HEK293T (cell line): ENCODE measurements at regions not wholly inside any gene's neighbourhood (a gene's known extent, or its start where the extent isn't known, plus 50 kb on each side); places are given as distances from the start of the nearest gene placed in this dataset.

ENCODE experiments used
- BHLHE40 ChIP-seq: fragments of 450-650 bp; IDR thresholded peaks from 2 replicates; pipeline ENCODE4 v1.6.1; 2016; ENCODE audit warnings: mild to moderate bottlenecking, moderate library complexity, borderline replicate concordance
- CTBP1 ChIP-seq: fragments of 450-650 bp; IDR thresholded peaks from 2 replicates; pipeline ENCODE4 v1.6.1; 2016; ENCODE audit warnings: borderline replicate concordance
- FOXA1 ChIP-seq: fragments of 450-650 bp; IDR thresholded peaks from 2 replicates; pipeline ENCODE4 v1.6.1; 2016; ENCODE audit warnings: mild to moderate bottlenecking
- FOXK2 ChIP-seq: fragments of 450-650 bp; IDR thresholded peaks from 2 replicates; pipeline ENCODE4 v1.6.1; 2016; ENCODE audit warnings: mild to moderate bottlenecking
- L3MBTL2 ChIP-seq: fragments of 450-650 bp; conservative IDR thresholded peaks from 2 replicates; pipeline ENCODE4 v1.6.1; 2016; ENCODE audit warnings: mild to moderate bottlenecking
- NFRKB ChIP-seq: fragments of 450-650 bp; IDR thresholded peaks from 2 replicates; pipeline ENCODE4 v1.6.1; 2016; ENCODE audit warnings: mild to moderate bottlenecking, moderate library complexity
- SUZ12 ChIP-seq: fragments of 450-650 bp; IDR thresholded peaks from 2 replicates; pipeline ENCODE4 v1.6.1; 2016; ENCODE audit warnings: mild to moderate bottlenecking
- TARDBP ChIP-seq: fragments of 450-650 bp; IDR thresholded peaks from 2 replicates; pipeline ENCODE4 v1.6.1; 2016
- ZNF384 ChIP-seq: fragments of 450-650 bp; IDR thresholded peaks from 2 replicates; pipeline ENCODE4 v1.6.1; 2016

DNA sequence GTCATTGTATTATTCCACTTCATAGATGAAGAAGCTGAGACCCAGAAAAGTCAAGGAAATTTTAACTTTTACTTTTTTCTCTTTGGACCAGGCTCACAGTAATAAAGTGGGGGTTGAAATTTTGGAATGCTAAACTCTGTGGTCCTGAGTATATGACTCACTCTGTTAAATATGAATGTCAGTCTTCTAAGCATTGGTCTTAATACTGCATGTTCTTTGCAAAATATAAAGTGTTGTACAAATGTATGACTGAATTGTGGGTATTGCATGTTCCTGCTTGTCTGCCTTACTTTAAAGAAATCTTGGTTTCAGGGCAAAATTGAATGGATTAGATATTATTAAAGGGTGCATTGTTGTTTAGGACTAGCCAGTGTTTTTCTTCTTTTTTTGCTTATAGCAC, 950.8 kb upstream of the GOT2 start:
- TF ChIP-seq FOXK2 = no peak
- TF ChIP-seq BHLHE40 = no peak
- no peak for TF ChIP-seq SUZ12
- TF ChIP-seq L3MBTL2 = no peak
- TF ChIP-seq CTBP1 = no peak
- no peak for TF ChIP-seq ZNF384
- no peak for TF ChIP-seq NFRKB
- no peak for TF ChIP-seq TARDBP
- no peak for TF ChIP-seq FOXA1
